C4-2B (cell line): ENCODE measurements at regions not wholly inside any gene's neighbourhood (a gene's known extent, or its start where the extent isn't known, plus 50 kb on each side); places are given as distances from the start of the nearest gene placed in this dataset.
"Not testable (repeated sequence)": the region's sequence is repeated elsewhere in the genome, so short reads cannot be mapped to it uniquely, and the experiment has no call there.

Experiments
- CTCF ChIP-seq: fragments of 450-650 bp; conservative IDR thresholded peaks from 2 replicates; pipeline ENCODE4 v1.5.1; 2017; ENCODE audit warnings: mild to moderate bottlenecking
- ZFX ChIP-seq: fragments of 450-650 bp; IDR thresholded peaks from 2 replicates; pipeline ENCODE4 v1.6.1; 2017

- TF ChIP-seq CTCF, ZFX: not testable (repeated sequence)
Measured at GRCh38 chr13:50755862-50756685, 87.4 kb downstream of the DLEU7 start.
